OCI-LY3 (cell line): ENCODE measurements at regions not wholly inside any gene's neighbourhood (a gene's known extent, or its start where the extent isn't known, plus 50 kb on each side); places are given as distances from the start of the nearest gene placed in this dataset.

Experiments used
- EZH2phosphoT487 ChIP-seq: fragments of 200-600 bp; shearing (Covaris generic); IDR thresholded peaks from 2 replicates; pipeline ENCODE4 v1.6.1; 2018; ENCODE audit warnings: antibody characterized with exemption, mixed run types, low read depth
- TF ChIP-seq, protein P1 (sequence below): fragments of 200-600, 300-600 bp; sonication (generic); IDR thresholded peaks from 2 replicates; pipeline ENCODE4 v1.5.1; 2014; ENCODE audit warnings: antibody characterized with exemption, low read length, low read depth

DNA sequence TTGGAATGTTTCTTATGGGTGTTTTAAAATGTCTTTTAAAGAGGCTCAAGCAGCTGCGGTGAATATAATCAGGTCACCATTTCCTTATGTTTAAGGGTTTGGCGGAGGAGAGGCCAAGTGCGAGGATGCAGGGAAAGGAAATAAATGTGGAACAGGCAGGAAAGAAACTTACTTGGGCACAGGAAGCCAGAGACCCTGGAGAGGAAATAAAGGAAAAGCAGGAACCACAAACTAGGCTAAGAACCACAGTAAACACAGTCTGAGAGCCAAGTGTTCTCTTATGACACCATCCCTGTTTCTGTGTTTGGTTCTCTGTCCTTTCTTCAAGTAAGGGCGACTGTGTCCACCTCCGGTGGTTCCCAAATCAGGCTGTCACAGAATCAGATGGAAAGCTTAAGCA, 166.5 kb downstream of the C9orf152 start:
- TF ChIP-seq, protein P1, sequence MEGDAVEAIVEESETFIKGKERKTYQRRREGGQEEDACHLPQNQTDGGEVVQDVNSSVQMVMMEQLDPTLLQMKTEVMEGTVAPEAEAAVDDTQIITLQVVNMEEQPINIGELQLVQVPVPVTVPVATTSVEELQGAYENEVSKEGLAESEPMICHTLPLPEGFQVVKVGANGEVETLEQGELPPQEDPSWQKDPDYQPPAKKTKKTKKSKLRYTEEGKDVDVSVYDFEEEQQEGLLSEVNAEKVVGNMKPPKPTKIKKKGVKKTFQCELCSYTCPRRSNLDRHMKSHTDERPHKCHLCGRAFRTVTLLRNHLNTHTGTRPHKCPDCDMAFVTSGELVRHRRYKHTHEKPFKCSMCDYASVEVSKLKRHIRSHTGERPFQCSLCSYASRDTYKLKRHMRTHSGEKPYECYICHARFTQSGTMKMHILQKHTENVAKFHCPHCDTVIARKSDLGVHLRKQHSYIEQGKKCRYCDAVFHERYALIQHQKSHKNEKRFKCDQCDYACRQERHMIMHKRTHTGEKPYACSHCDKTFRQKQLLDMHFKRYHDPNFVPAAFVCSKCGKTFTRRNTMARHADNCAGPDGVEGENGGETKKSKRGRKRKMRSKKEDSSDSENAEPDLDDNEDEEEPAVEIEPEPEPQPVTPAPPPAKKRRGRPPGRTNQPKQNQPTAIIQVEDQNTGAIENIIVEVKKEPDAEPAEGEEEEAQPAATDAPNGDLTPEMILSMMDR, result no peak
- no peak for TF ChIP-seq EZH2phosphoT487
